Ovary (tissue), 7 donors: ENCODE measurements at regions not wholly inside any gene's neighbourhood (a gene's known extent, or its start where the extent isn't known, plus 50 kb on each side); places are given as distances from the start of the nearest gene placed in this dataset.

Source experiments
- DNase-seq, 5 donors: peaks; one replicate each; pipeline ENCODE4 v3.0.0-alpha.2; 2019 to 2020
- H3K27ac ChIP-seq, 2 donors: fragments of 200-600 bp; one replicate each; pipeline versions ENCODE4 v1.5.1 to v1.8.0; 2019 to 2022
- H3K27me3 ChIP-seq: fragments of 200-600 bp; one replicate; pipeline ENCODE4 v1.8.0; 2022
- H3K36me3 ChIP-seq: fragments of 200-600 bp; sonication (generic); one replicate; pipeline ENCODE4 v1.5.1; 2019
- H3K4me1 ChIP-seq: one replicate; pipeline ENCODE4 v1.8.1; 2013; ENCODE audit warnings: mild to moderate bottlenecking, moderate library complexity; ENCODE audit not compliant: insufficient read depth
- H3K4me3 ChIP-seq: fragments of 200-600 bp; sonication (generic); one replicate; pipeline ENCODE4 v1.5.1; 2017
- H3K9me3 ChIP-seq, 2 donors: fragments of 200-600 bp in 1 of 2; sonication (generic) in 1 of 2; one replicate each; pipeline versions ENCODE4 v1.5.1 to v1.8.1; 2013 to 2019; ENCODE audit warnings: mild to moderate bottlenecking in 1 of 2, moderate library complexity in 1 of 2
- EP300 ChIP-seq: sonication (generic); formaldehyde crosslinking; IDR thresholded peaks from one replicate; pipeline ENCODE4 v1.6.1; 2017; ENCODE audit warnings: antibody characterized with exemption
- POLR2A ChIP-seq: fragments of 450-650 bp; IDR thresholded peaks from one replicate; pipeline ENCODE4 v1.6.1; 2017; ENCODE audit warnings: antibody characterized with exemption, mild to moderate bottlenecking, moderate library complexity
- WGBS, 3 donors: extraction: QIAGEN DNeasy Blood & Tissue Kit in 1 of 3; methylation state at CpG; one replicate each; pipeline versions ENCODE4 v1.1.5 to v1.1.7; 2013 to 2017; 5-methylcytosine and 5-hydroxymethylcytosine counted together
- intact Hi-C, 4 donors: fragments of 100-400 bp; cut with DNase I; formaldehyde crosslinking; loops; one replicate each; pipeline versions ENCODE4 v1.11.0 to v1.15.1; 2022 to 2023
- TF ChIP-seq, protein P1 (sequence below), 3 donors: fragments of 450-650 bp in 2 of 3; fragments of 200-600 bp in 1 of 3; IDR thresholded peaks; one replicate each; pipeline versions ENCODE4 v1.5.1 to v1.8.0; 2016 to 2022; ENCODE audit warnings: antibody characterized with exemption in 3 of 3, mild to moderate bottlenecking in 1 of 3
- donor health status: DM: no; HTN: no; CAD: no; lungs with moderate emphysema.
- donor health status: DM: no; HTN: no; CAD: no.
- donor health status: Bipolar disorder and iron deficiency.
- donor health status: DM: no; HTN: no; CAD: no.
- donor health status: DM: yes; HTN: yes; CAD: no.

- H3K4me3 ChIP-seq: no peak overlapping the region
- DNase-seq: peak; percentile 81 to 91 (median 87)
- no peaks in the 10 kb centered on the region for H3K36me3 ChIP-seq
- H3K4me1 ChIP-seq: peaks cover 26% of the 10 kb centered on the region
- WGBS, 3 donors: 17 to 23% (median 18%) methylated on average over 7 of the region's 7 CpGs
- TF ChIP-seq EP300 (no peak), POLR2A (peak; percentile 36)
- TF ChIP-seq, protein P1, sequence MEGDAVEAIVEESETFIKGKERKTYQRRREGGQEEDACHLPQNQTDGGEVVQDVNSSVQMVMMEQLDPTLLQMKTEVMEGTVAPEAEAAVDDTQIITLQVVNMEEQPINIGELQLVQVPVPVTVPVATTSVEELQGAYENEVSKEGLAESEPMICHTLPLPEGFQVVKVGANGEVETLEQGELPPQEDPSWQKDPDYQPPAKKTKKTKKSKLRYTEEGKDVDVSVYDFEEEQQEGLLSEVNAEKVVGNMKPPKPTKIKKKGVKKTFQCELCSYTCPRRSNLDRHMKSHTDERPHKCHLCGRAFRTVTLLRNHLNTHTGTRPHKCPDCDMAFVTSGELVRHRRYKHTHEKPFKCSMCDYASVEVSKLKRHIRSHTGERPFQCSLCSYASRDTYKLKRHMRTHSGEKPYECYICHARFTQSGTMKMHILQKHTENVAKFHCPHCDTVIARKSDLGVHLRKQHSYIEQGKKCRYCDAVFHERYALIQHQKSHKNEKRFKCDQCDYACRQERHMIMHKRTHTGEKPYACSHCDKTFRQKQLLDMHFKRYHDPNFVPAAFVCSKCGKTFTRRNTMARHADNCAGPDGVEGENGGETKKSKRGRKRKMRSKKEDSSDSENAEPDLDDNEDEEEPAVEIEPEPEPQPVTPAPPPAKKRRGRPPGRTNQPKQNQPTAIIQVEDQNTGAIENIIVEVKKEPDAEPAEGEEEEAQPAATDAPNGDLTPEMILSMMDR (IDR thresholded peaks at IDR 0.05): no peak
- H3K27ac ChIP-seq: peak overlapping the region; percentile 41 to 66
- intact Hi-C loops: no loop called here
- H3K27me3 ChIP-seq: no peaks in the 10 kb centered on the region
- H3K9me3 ChIP-seq: no peaks in the 10 kb centered on the region
Measured at GRCh38 chr11:126113515-126113957, 50.9 kb upstream of the CDON start.

GRCh38 chr11:126113012-126113411 lies 50.3 kb upstream of the CDON start:
- H3K4me1 ChIP-seq: peaks cover 26% of the 10 kb centered on the region
- H3K27ac ChIP-seq: peak overlapping the region in 1 of 2 donors; percentile 66
- TF ChIP-seq POLR2A: no peak
- TF ChIP-seq EP300: no peak
- TF ChIP-seq, protein P1 (IDR thresholded peaks at IDR 0.05): no peak
- DNase-seq: no peak
- no peaks in the 10 kb centered on the region for H3K27me3 ChIP-seq
- H3K9me3 ChIP-seq: no peaks in the 10 kb centered on the region
- H3K36me3 ChIP-seq: no peaks in the 10 kb centered on the region
- intact Hi-C loops: no loop called here
- WGBS, 3 donors: 69 to 80% (median 72%) methylated on average over 9 of the region's 9 CpGs
- no peak overlapping the region for H3K4me3 ChIP-seq

- intact Hi-C loops: no loop called here
Measured at GRCh38 chr11:126112547-126112946, 49.9 kb upstream of the CDON start.

More at GRCh38 chr11:126112547-126112946, 49.9 kb upstream of the CDON start:
- no peaks in the 10 kb centered on the region for H3K36me3 ChIP-seq
- peak in 3 of 5 donors; percentile 56 to 81 (median 64) for DNase-seq
- H3K27ac ChIP-seq: peak overlapping the region in 1 of 2 donors; percentile 66
- H3K4me3 ChIP-seq: no peak overlapping the region
- no peaks in the 10 kb centered on the region for H3K27me3 ChIP-seq
- no peak for TF ChIP-seq EP300
- TF ChIP-seq, protein P1 (IDR thresholded peaks at IDR 0.05): no peak
- no peak for TF ChIP-seq POLR2A
- H3K4me1 ChIP-seq: peaks cover 26% of the 10 kb centered on the region
- H3K9me3 ChIP-seq: no peaks in the 10 kb centered on the region
- WGBS, 3 donors: 39 to 56% (median 54%) methylated on average over 14 of the region's 14 CpGs
